Glomerular visceral epithelial cell (primary cell): ENCODE measurements at regions not wholly inside any gene's neighbourhood (a gene's known extent, or its start where the extent isn't known, plus 50 kb on each side); places are given as distances from the start of the nearest gene placed in this dataset.
"Not testable (repeated sequence)": the region's sequence is repeated elsewhere in the genome, so short reads cannot be mapped to it uniquely, and the experiment has no call there.

Experiments
- DNase-seq: peaks from one replicate; pipeline ENCODE4 v3.0.0-alpha.2; 2016; ENCODE audit errors: extremely low spot score

- DNase-seq, result no peak
These were observed 84.4 kb upstream of the CNEP1R1 start for GRCh38 chr16:49940464-49941224.

- DNase-seq, result no peak
These were observed 80.8 kb upstream of the CNEP1R1 start for GRCh38 chr16:49944221-49944620.

GRCh38 chr16:49947907-49948678 is 76.9 kb upstream of the CNEP1R1 start:
- DNase-seq, result no peak

- DNase-seq, result no peak
These were observed 73.3 kb upstream of the CNEP1R1 start for GRCh38 chr16:49951574-49952195.

- DNase-seq, result peak; percentile 25
These were observed 72.6 kb upstream of the CNEP1R1 start for GRCh38 chr16:49952386-49952785.

GRCh38 chr16:49953090-49953489 is 71.9 kb upstream of the CNEP1R1 start:
- no peak for DNase-seq

GRCh38 chr16:49955858-49956257 is 69.2 kb upstream of the CNEP1R1 start:
- DNase-seq, result no peak

- DNase-seq, result no peak
These were observed 68.1 kb upstream of the CNEP1R1 start for GRCh38 chr16:49956915-49957314.

GRCh38 chr16:49958448-49958847 is 66.6 kb upstream of the CNEP1R1 start:
- DNase-seq, result no peak

- no peak for DNase-seq
These were observed 65.3 kb upstream of the CNEP1R1 start for GRCh38 chr16:49959552-49960277.

GRCh38 chr16:49961089-49961488 is 63.9 kb upstream of the CNEP1R1 start:
- DNase-seq, result no peak

- not testable (repeated sequence) for DNase-seq
These were observed 62.5 kb upstream of the CNEP1R1 start for GRCh38 chr16:49962566-49962965.

- DNase-seq, result no peak
These were observed 60.7 kb upstream of the CNEP1R1 start for GRCh38 chr16:49964316-49964715.

GRCh38 chr16:49964973-49965372 is 60.1 kb upstream of the CNEP1R1 start:
- DNase-seq, result no peak

- DNase-seq, result no peak
These were observed 57.9 kb upstream of the CNEP1R1 start for GRCh38 chr16:49967012-49967559.

- no peak for DNase-seq
These were observed 55.7 kb upstream of the CNEP1R1 start for GRCh38 chr16:49969091-49970030.

- DNase-seq, result no peak
These were observed 54.1 kb upstream of the CNEP1R1 start for GRCh38 chr16:49970797-49971431.

GRCh38 chr16:49972280-49972679 is 52.7 kb upstream of the CNEP1R1 start:
- no peak for DNase-seq

GRCh38 chr16:49972961-49973360 is 52.1 kb upstream of the CNEP1R1 start:
- no peak for DNase-seq
